NCI-H748 treated with DMSO at 0.1 percent for 48 hours (cell line): ENCODE measurements at regions not wholly inside any gene's neighbourhood (a gene's known extent, or its start where the extent isn't known, plus 50 kb on each side); places are given as distances from the start of the nearest gene placed in this dataset.

Source experiments
- DNase-seq: peaks from one replicate; lab custom pipeline; 2025; lab: John Stamatoyannopoulos, UW

GRCh38 chr6:150651808-150652470, 52.3 kb downstream of the PLEKHG1 start:
- DNase-seq, result no peak

GRCh38 chr6:150652848-150653613, 53.3 kb downstream of the PLEKHG1 start:
- DNase-seq, result no peak

GRCh38 chr6:150654608-150655007, 54.9 kb downstream of the PLEKHG1 start:
- DNase-seq, result no peak

- DNase-seq, result no peak
Measured at GRCh38 chr6:150656156-150656555, 56.5 kb downstream of the PLEKHG1 start.

- DNase-seq, result no peak
Measured at GRCh38 chr6:150658421-150658820, 58.7 kb downstream of the PLEKHG1 start.

GRCh38 chr6:150659046-150659763, 59.5 kb downstream of the PLEKHG1 start:
- DNase-seq, result no peak

- no peak for DNase-seq
Measured at GRCh38 chr6:150661216-150662007, 61.7 kb downstream of the PLEKHG1 start.

- no peak for DNase-seq
Measured at GRCh38 chr6:150662814-150663213, 63.1 kb downstream of the PLEKHG1 start.

- DNase-seq, result no peak
Measured at GRCh38 chr6:150664091-150664490, 64.4 kb downstream of the PLEKHG1 start.

- no peak for DNase-seq
Measured at GRCh38 chr6:150666071-150666470, 66.4 kb downstream of the PLEKHG1 start.

GRCh38 chr6:150667359-150667758, 67.7 kb downstream of the PLEKHG1 start:
- no peak for DNase-seq

GRCh38 chr6:150667977-150668716, 68.5 kb downstream of the PLEKHG1 start:
- DNase-seq, result peak; percentile 32

GRCh38 chr6:150668900-150669302, 69.2 kb downstream of the PLEKHG1 start:
- no peak for DNase-seq

- DNase-seq, result no peak
Measured at GRCh38 chr6:150670311-150670710, 70.6 kb downstream of the PLEKHG1 start.

GRCh38 chr6:150672800-150673199, 73.1 kb downstream of the PLEKHG1 start:
- DNase-seq, result no peak

GRCh38 chr6:150673720-150674346, 74.1 kb downstream of the PLEKHG1 start:
- DNase-seq, result no peak

GRCh38 chr6:150676344-150676743, 76.7 kb downstream of the PLEKHG1 start:
- no peak for DNase-seq

GRCh38 chr6:150676772-150677171, 77.1 kb downstream of the PLEKHG1 start:
- DNase-seq, result no peak

GRCh38 chr6:150680510-150680909, 80.8 kb downstream of the PLEKHG1 start:
- no peak for DNase-seq

GRCh38 chr6:150681578-150682395, 82.1 kb downstream of the PLEKHG1 start:
- no peak for DNase-seq
